ENCODE measurements at regions not wholly inside any gene's neighbourhood (a gene's known extent, or its start where the extent isn't known, plus 50 kb on each side); places are given as distances from the start of the nearest gene placed in this dataset.

- TF ChIP-seq CTCF (IDR thresholded peaks at IDR 0.05) (no peak), POLR2A (IDR thresholded peaks at IDR 0.05) (no peak), POLR2AphosphoS5 (IDR thresholded peaks at IDR 0.05) (no peak)
Measured at GRCh38 chr5:6048746-6049145, 329.6 kb downstream of the MED10 start.
